ENCODE measurements at regions not wholly inside any gene's neighbourhood (a gene's known extent, or its start where the extent isn't known, plus 50 kb on each side); places are given as distances from the start of the nearest gene placed in this dataset.

GRCh38 chr2:126792993-126793392 lies 105.7 kb upstream of the TEX51 start:
- TF ChIP-seq EZH2 (IDR thresholded peaks at IDR 0.05; ENCODE audit: borderline replicate concordance, low read length) (no peak), CTCF (IDR thresholded peaks at IDR 0.05; ENCODE audit: low read length) (no peak)
- Histone ChIP-seq H3K4me1 (ENCODE audit: insufficient read depth, low read length, severe bottlenecking) (no peaks in the 10 kb centered on the region), H3K9ac (ENCODE audit: low read length) (no peak overlapping the region), H3K27me3 (ENCODE audit: insufficient read depth, low read length) (no peaks in the 10 kb centered on the region), H4K20me1 (ENCODE audit: insufficient read depth, low read length) (no peaks in the 10 kb centered on the region), H3K36me3 (ENCODE audit: insufficient read depth, low read length) (no peaks in the 10 kb centered on the region), H3K79me2 (ENCODE audit: insufficient read depth, low read length) (no peaks in the 10 kb centered on the region), H3K9me3 (ENCODE audit: low read length) (no peaks in the 10 kb centered on the region), H3F3A (ENCODE audit: insufficient read depth, low read length) (no peaks in the 10 kb centered on the region), H2AFZ (ENCODE audit: low read length) (no peak overlapping the region), H3K4me3 (ENCODE audit: low read depth, low read length, poor library complexity, severe bottlenecking) (no peak overlapping the region), H3K4me2 (ENCODE audit: low read length) (no peak overlapping the region), H3K9me2 (ENCODE audit: low read depth, low read length) (no peaks in the 10 kb centered on the region), H3K27ac (ENCODE audit: low read depth, low read length, poor library complexity, severe bottlenecking) (no peak overlapping the region)

DNA sequence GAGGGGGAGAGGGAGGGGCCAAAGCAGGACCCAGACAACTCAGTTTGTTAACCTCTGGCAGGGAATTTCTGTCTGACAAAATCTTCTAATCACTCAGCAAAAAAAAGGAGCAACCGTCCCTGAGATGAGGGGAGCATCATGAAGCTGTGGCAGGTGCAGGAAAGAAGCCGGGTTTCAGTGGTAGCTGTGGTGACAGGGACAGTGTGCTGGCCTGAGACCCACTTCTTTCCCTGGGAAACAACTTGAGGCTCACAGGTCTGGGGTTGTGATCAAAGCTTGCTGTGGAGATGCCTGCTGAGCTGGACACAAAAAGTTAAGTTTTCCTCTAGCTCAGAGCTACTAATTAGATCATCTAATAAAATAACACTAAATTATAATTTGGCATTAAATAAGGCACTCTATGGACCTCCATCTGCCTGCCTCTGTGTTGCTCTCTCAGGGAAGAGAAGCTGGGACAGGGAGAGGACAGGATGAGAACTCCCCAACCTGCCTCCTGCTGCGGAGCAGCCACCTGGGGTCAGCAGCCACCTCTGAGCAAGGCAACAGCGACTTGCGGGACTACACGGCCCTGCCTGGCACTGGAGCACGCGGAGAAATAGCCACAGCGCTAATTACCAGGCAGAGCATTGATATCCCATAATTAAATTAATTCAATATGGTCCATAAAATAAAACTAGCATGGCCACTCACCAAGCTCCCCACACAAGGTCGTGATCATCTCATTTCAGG lies 104.6 kb upstream of the TEX51 start:
- no peaks in the 10 kb centered on the region for H3K9me2 ChIP-seq (ENCODE audit: low read depth, low read length)
- no peaks in the 10 kb centered on the region for H3K27me3 ChIP-seq (ENCODE audit: insufficient read depth, low read length)
- H3K4me3 ChIP-seq (ENCODE audit: low read depth, low read length, poor library complexity, severe bottlenecking), result no peak overlapping the region
- H3K36me3 ChIP-seq (ENCODE audit: insufficient read depth, low read length), result no peaks in the 10 kb centered on the region
- H3K9me3 ChIP-seq (ENCODE audit: low read length), result no peaks in the 10 kb centered on the region
- H3K79me2 ChIP-seq (ENCODE audit: insufficient read depth, low read length), result no peaks in the 10 kb centered on the region
- TF ChIP-seq CTCF (IDR thresholded peaks at IDR 0.05; ENCODE audit: low read length) (no peak), EZH2 (IDR thresholded peaks at IDR 0.05; ENCODE audit: borderline replicate concordance, low read length) (no peak)
- no peak overlapping the region for H2AFZ ChIP-seq (ENCODE audit: low read length)
- no peak overlapping the region for H3K9ac ChIP-seq (ENCODE audit: low read length)
- H3K4me2 ChIP-seq (ENCODE audit: low read length), result no peak overlapping the region
- no peaks in the 10 kb centered on the region for H3F3A ChIP-seq (ENCODE audit: insufficient read depth, low read length)
- H3K27ac ChIP-seq (ENCODE audit: low read depth, low read length, poor library complexity, severe bottlenecking), result no peak overlapping the region
- H3K4me1 ChIP-seq (ENCODE audit: insufficient read depth, low read length, severe bottlenecking), result no peaks in the 10 kb centered on the region
- H4K20me1 ChIP-seq (ENCODE audit: insufficient read depth, low read length), result no peaks in the 10 kb centered on the region

GRCh38 chr2:126795656-126796055 lies 103.0 kb upstream of the TEX51 start:
- no peaks in the 10 kb centered on the region for H3F3A ChIP-seq (ENCODE audit: insufficient read depth, low read length)
- H3K27ac ChIP-seq (ENCODE audit: low read depth, low read length, poor library complexity, severe bottlenecking), result no peak overlapping the region
- H2AFZ ChIP-seq (ENCODE audit: low read length), result no peak overlapping the region
- no peaks in the 10 kb centered on the region for H3K79me2 ChIP-seq (ENCODE audit: insufficient read depth, low read length)
- H3K9me3 ChIP-seq (ENCODE audit: low read length), result no peaks in the 10 kb centered on the region
- TF ChIP-seq CTCF (IDR thresholded peaks at IDR 0.05; ENCODE audit: low read length), result no peak
- TF ChIP-seq EZH2 (IDR thresholded peaks at IDR 0.05; ENCODE audit: borderline replicate concordance, low read length), result no peak
- H3K4me2 ChIP-seq (ENCODE audit: low read length), result no peak overlapping the region
- H3K4me3 ChIP-seq (ENCODE audit: low read depth, low read length, poor library complexity, severe bottlenecking), result no peak overlapping the region
- no peaks in the 10 kb centered on the region for H3K36me3 ChIP-seq (ENCODE audit: insufficient read depth, low read length)
- H3K4me1 ChIP-seq (ENCODE audit: insufficient read depth, low read length, severe bottlenecking), result no peaks in the 10 kb centered on the region
- no peaks in the 10 kb centered on the region for H4K20me1 ChIP-seq (ENCODE audit: insufficient read depth, low read length)
- H3K9ac ChIP-seq (ENCODE audit: low read length), result no peak overlapping the region
- no peaks in the 10 kb centered on the region for H3K27me3 ChIP-seq (ENCODE audit: insufficient read depth, low read length)
- no peaks in the 10 kb centered on the region for H3K9me2 ChIP-seq (ENCODE audit: low read depth, low read length)

Measured in OCI-LY1 (cell line).